Pancreas (tissue), 10 donors: ENCODE measurements at regions not wholly inside any gene's neighbourhood (a gene's known extent, or its start where the extent isn't known, plus 50 kb on each side); places are given as distances from the start of the nearest gene placed in this dataset.

Experiments used
- ATAC-seq, 4 donors: fragments of 200-7000 bp; cut with Tn5 transposase; one replicate each; pipeline versions ENCODE4 v1.8.0 to v1.9.1; 2020; ENCODE audit warnings: mild to moderate bottlenecking in 4 of 4, moderate library complexity in 4 of 4
- DNase-seq, 6 donors: peaks; one replicate each; pipeline ENCODE4 v3.0.0-alpha.2; 2020
- FAIRE-seq: peaks from 2 replicates; lab custom pipeline; 2012; peaks lifted over from hg19 to GRCh38; lab: Jason Lieb, UNC
- H3K27ac ChIP-seq, 4 donors: fragments of 200-600 bp; sonication (generic); 1 replicate in 3 of 4; 2 replicates in 1 of 4; pipeline versions ENCODE4 v1.5.0 to v1.8.0; 2020
- H3K27me3 ChIP-seq, 4 donors: fragments of 200-600 bp; one replicate each; pipeline ENCODE4 v1.8.0; 2021
- H3K36me3 ChIP-seq, 3 donors: fragments of 200-600 bp; sonication (generic) in 1 of 3; one replicate each; pipeline versions ENCODE4 v1.5.0 to v1.8.0; 2020 to 2021
- H3K4me1 ChIP-seq, 3 donors: fragments of 200-600 bp; one replicate each; pipeline ENCODE4 v1.8.0; 2021
- H3K4me3 ChIP-seq, 4 donors: fragments of 200-600 bp; sonication (generic) in 2 of 4; one replicate each; pipeline versions ENCODE4 v1.5.0 to v1.8.0; 2020 to 2021
- H3K9me3 ChIP-seq, 4 donors: fragments of 200-600 bp; one replicate each; pipeline ENCODE4 v1.8.0; 2021
- WGBS, 2 donors: extraction: QIAGEN DNeasy Blood & Tissue Kit; methylation state at CpG; one replicate each; pipeline ENCODE4 v1.1.7; 2013; 5-methylcytosine and 5-hydroxymethylcytosine counted together
- intact Hi-C, 3 donors: fragments of 100-400 bp; cut with DNase I; formaldehyde crosslinking; loops; one replicate each; pipeline versions ENCODE4 v1.11.1 to v1.14.2; 2022
- TF ChIP-seq, protein P1 (sequence below), 4 donors: fragments of 200-600 bp; sonication (generic) in 3 of 4; IDR thresholded peaks; one replicate each; pipeline versions ENCODE4 v1.5.0 to v1.8.0; 2021; ENCODE audit warnings: antibody characterized with exemption in 4 of 4
- donor health status: healthy with polysubstance abuse.
- donor health status: DM: no; HTN: no; CAD: no; lungs with moderate emphysema.
- donor health status: DM: no; HTN: no; CAD: no.
- donor health status: control.
- donor health status: control.
- donor health status: Bipolar disorder and iron deficiency.
- donor health status: DM: yes; HTN: yes; CAD: no.
- donor health status: DM: no; HTN: no; CAD: no.
- donor health status: DM: no; HTN: no; CAD: no.
- donor health status: DM: yes; HTN: yes; CAD: no.

DNA sequence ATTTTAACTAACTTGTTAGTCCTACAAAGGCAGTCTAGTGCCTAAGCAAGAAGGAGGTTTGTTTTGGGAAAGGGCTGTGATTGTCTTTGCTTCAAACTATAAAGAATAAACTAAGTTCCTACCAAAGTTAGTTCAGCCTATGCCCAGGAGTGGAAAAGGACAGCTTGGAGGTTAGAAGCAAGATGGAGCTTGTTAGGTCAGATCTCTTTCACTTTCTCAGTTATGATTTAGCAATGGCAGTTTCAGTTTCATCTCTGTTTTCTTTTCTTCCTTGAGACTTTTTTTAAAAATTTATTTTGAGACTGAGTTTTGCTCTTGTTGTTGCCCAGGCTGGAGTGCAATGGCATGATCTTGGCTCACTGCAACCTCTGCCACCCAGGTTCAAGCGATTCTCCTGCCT is 82.9 kb upstream of the NLGN4X start:
- 50 to 69% methylated on average over 1 of the region's 1 CpG for WGBS, 2 donors
- Histone ChIP-seq H3K9me3 (no peaks in the 10 kb centered on the region), H3K4me1 (no peaks in the 10 kb centered on the region), H3K36me3 (no peaks in the 10 kb centered on the region), H3K4me3 (no peak overlapping the region), H3K27ac (no peak overlapping the region), H3K27me3 (peaks cover 0 to 5% (median 0%) of the 10 kb centered on the region in 4 donors)
- TF ChIP-seq, protein P1, sequence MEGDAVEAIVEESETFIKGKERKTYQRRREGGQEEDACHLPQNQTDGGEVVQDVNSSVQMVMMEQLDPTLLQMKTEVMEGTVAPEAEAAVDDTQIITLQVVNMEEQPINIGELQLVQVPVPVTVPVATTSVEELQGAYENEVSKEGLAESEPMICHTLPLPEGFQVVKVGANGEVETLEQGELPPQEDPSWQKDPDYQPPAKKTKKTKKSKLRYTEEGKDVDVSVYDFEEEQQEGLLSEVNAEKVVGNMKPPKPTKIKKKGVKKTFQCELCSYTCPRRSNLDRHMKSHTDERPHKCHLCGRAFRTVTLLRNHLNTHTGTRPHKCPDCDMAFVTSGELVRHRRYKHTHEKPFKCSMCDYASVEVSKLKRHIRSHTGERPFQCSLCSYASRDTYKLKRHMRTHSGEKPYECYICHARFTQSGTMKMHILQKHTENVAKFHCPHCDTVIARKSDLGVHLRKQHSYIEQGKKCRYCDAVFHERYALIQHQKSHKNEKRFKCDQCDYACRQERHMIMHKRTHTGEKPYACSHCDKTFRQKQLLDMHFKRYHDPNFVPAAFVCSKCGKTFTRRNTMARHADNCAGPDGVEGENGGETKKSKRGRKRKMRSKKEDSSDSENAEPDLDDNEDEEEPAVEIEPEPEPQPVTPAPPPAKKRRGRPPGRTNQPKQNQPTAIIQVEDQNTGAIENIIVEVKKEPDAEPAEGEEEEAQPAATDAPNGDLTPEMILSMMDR (IDR thresholded peaks at IDR 0.05) = no peak
- DNase-seq (no peak), ATAC-seq (no peak), FAIRE-seq (no peak)
- intact Hi-C loops = no loop called here

DNA sequence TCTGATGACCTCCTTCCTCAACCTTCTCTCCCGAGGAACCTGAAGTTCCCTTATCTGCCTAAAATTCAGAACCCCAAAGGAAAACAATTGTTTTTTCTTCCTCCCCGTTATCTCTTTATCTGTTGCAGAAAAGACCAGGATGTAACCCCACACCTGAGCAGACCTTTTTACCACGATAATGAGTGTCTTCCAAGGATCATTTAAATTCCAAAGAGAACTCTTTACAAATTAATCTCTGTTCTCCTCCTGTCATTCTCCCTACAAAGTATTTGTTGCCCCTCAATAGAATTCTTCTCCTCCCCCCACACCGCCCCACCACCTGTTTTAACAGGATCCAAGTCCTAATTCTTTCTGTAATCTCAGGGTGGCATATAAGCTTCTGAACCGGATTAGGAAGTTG is 78.5 kb upstream of the NLGN4X start:
- 36 to 44% methylated on average over 5 of the region's 5 CpGs for WGBS, 2 donors
- H3K36me3 ChIP-seq = no peaks in the 10 kb centered on the region
- H3K4me3 ChIP-seq = no peak overlapping the region
- H3K27me3 ChIP-seq = peaks cover 0 to 7% (median 0%) of the 10 kb centered on the region in 4 donors
- DNase-seq = no peak
- no peaks in the 10 kb centered on the region for H3K9me3 ChIP-seq
- no peaks in the 10 kb centered on the region for H3K4me1 ChIP-seq
- no peak for FAIRE-seq
- TF ChIP-seq, protein P1 (IDR thresholded peaks at IDR 0.05) = no peak
- intact Hi-C loops = no loop called here
- H3K27ac ChIP-seq = no peak overlapping the region
- ATAC-seq = no peak

DNA sequence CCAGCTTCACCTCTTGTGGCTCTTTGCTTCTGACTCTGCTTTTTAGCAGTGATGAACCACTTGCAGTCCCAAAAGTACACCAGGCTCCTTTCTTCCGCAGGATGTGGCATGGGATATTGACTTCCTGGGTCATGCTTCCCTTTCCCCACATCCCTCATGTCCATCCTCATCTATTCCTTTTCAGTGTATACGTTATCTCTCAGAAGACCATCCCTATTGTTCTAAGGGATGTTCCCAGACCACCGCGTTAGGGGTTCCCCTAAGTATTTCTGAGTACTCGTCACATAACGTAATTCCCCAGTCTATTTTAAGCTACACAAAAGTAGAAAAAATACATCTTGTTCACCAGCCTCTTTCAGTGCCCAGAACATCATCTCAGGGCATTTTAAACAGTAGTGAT is 71.1 kb upstream of the NLGN4X start:
- WGBS, 2 donors = 77 to 83% methylated on average over 6 of the region's 6 CpGs
- TF ChIP-seq, protein P1 (IDR thresholded peaks at IDR 0.05) = no peak
- H3K4me1 ChIP-seq = no peaks in the 10 kb centered on the region

DNA sequence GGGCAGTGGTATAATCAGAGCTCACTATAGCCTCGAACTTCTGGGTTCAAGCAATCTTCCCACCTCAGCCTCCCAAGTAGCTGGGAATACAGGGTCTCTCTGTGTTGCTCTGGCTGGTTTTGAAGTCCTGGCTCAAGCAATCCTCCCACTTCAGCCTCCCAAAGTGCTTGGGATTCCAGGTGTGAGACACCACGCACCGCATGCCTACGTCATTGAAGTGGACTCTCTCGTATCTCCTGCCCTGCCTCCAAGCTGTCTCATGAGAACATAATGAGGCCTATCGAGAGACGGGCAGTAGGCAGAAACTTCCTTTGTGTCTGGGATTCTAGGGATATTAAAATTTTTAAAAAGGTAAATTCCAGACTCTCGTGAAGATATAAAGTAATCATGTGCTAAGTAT is 65.0 kb upstream of the NLGN4X start:
- WGBS, 2 donors = 75 to 83% methylated on average over 8 of the region's 8 CpGs
- intact Hi-C loops = no loop called here
- Histone ChIP-seq H3K36me3 (no peaks in the 10 kb centered on the region), H3K4me1 (no peaks in the 10 kb centered on the region), H3K27me3 (peaks cover 0 to 5% (median 3%) of the 10 kb centered on the region in 4 donors), H3K4me3 (no peak overlapping the region), H3K27ac (no peak overlapping the region), H3K9me3 (no peaks in the 10 kb centered on the region)
- ATAC-seq = no peak
- FAIRE-seq = no peak
- no peak for DNase-seq
- TF ChIP-seq, protein P1 (IDR thresholded peaks at IDR 0.05) = no peak

More for the DNA sequence above, 71.1 kb upstream of the NLGN4X start:
- Histone ChIP-seq H3K4me3 (no peak overlapping the region), H3K36me3 (no peaks in the 10 kb centered on the region), H3K27me3 (peaks cover 0 to 7% (median 0%) of the 10 kb centered on the region in 4 donors), H3K9me3 (no peaks in the 10 kb centered on the region), H3K27ac (no peak overlapping the region)
- FAIRE-seq = no peak
- intact Hi-C loops = no loop called here
- no peak for DNase-seq
- ATAC-seq = no peak

DNA sequence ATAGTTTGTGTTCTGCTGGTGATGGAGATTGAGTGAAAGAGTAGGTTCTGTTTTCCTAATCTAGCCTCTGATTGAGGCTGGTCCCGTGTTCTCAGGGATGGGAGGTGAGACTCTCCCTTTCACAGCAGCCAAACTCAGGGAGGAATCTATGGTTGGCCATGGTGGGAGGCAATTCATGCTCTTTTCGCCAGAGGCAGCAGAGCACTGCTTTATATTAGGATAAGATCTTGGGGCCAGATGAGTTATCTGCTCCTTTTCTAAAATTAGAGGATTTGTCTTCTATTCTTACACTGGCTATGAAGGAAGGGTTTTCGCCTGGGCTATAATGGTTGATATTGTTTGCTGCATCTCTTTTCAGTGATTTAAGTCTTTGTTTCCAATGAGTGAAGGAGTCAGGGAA is 63.9 kb upstream of the NLGN4X start:
- Histone ChIP-seq H3K9me3 (no peaks in the 10 kb centered on the region), H3K4me3 (no peak overlapping the region), H3K36me3 (no peaks in the 10 kb centered on the region), H3K27me3 (peaks cover 0 to 5% (median 3%) of the 10 kb centered on the region in 4 donors), H3K4me1 (no peaks in the 10 kb centered on the region), H3K27ac (no peak overlapping the region)
- DNase-seq (no peak), FAIRE-seq (no peak), ATAC-seq (no peak)
- intact Hi-C loops = no loop called here
- 41 to 47% methylated on average over 3 of the region's 3 CpGs for WGBS, 2 donors
- TF ChIP-seq, protein P1 (IDR thresholded peaks at IDR 0.05) = no peak
